ENCODE measurements at regions not wholly inside any gene's neighbourhood (a gene's known extent, or its start where the extent isn't known, plus 50 kb on each side); places are given as distances from the start of the nearest gene placed in this dataset.
"Not testable (repeated sequence)": the region's sequence is repeated elsewhere in the genome, so short reads cannot be mapped to it uniquely, and the experiment has no call there.

- Histone ChIP-seq H3K27ac (no peak overlapping the region), H3K36me3 (no peaks in the 10 kb centered on the region), H4K20me1 (no peaks in the 10 kb centered on the region), H3K4me1 (no peaks in the 10 kb centered on the region), H3K27me3 (no peaks in the 10 kb centered on the region), H3K9me3 (no peaks in the 10 kb centered on the region), H3K4me2 (no peak overlapping the region), H3K9ac (no peak overlapping the region), H3K4me3 (no peak overlapping the region)
- TF ChIP-seq Cebpa-rat (IDR thresholded peaks at IDR 0.05): no peak
These were observed 148.5 kb upstream of the WSCD1 start for GRCh38 chr17:5921512-5922282.

- Histone ChIP-seq H3K27ac (no peak overlapping the region), H3K4me1 (peaks cover under 1% of the 10 kb centered on the region; the same call in 1 of the 2 replicates), H3K4me2 (no peak overlapping the region), H3K36me3 (no peaks in the 10 kb centered on the region), H4K20me1 (no peaks in the 10 kb centered on the region), H3K9ac (no peak overlapping the region), H3K4me3 (no peak overlapping the region), H3K9me3 (no peaks in the 10 kb centered on the region), H3K27me3 (no peaks in the 10 kb centered on the region)
- TF ChIP-seq Cebpa-rat (IDR thresholded peaks at IDR 0.05): no peak
These were observed 147.7 kb upstream of the WSCD1 start for GRCh38 chr17:5922476-5922875.

GRCh38 chr17:5929721-5930120 lies 140.5 kb upstream of the WSCD1 start:
- no peaks in the 10 kb centered on the region for H3K36me3 ChIP-seq
- H3K4me3 ChIP-seq: no peak overlapping the region
- H4K20me1 ChIP-seq: no peaks in the 10 kb centered on the region
- H3K27ac ChIP-seq: no peak overlapping the region
- H3K9me3 ChIP-seq: peaks cover 4% of the 10 kb centered on the region
- H3K9ac ChIP-seq: no peak overlapping the region
- peaks cover 5% of the 10 kb centered on the region; the same call in 1 of the 2 replicates for H3K4me1 ChIP-seq
- H3K27me3 ChIP-seq: no peaks in the 10 kb centered on the region
- no peak for TF ChIP-seq Cebpa-rat (IDR thresholded peaks at IDR 0.05)
- H3K4me2 ChIP-seq: no peak overlapping the region

GRCh38 chr17:5930555-5930954 lies 139.6 kb upstream of the WSCD1 start:
- H3K36me3 ChIP-seq, H3K9ac ChIP-seq, H3K27me3 ChIP-seq, H3K27ac ChIP-seq, H3K9me3 ChIP-seq, H3K4me1 ChIP-seq, H3K4me3 ChIP-seq, H3K4me2 ChIP-seq, H4K20me1 ChIP-seq: not testable (repeated sequence)

GRCh38 chr17:5931616-5932015 lies 138.6 kb upstream of the WSCD1 start:
- Histone ChIP-seq H3K9ac (no peak overlapping the region), H4K20me1 (no peaks in the 10 kb centered on the region), H3K4me1 (peaks cover 5% of the 10 kb centered on the region; the same call in 1 of the 2 replicates), H3K27ac (no peak overlapping the region), H3K27me3 (no peaks in the 10 kb centered on the region), H3K36me3 (no peaks in the 10 kb centered on the region), H3K4me3 (no peak overlapping the region), H3K9me3 (peaks cover 4% of the 10 kb centered on the region), H3K4me2 (no peak overlapping the region)
- TF ChIP-seq Cebpa-rat (IDR thresholded peaks at IDR 0.05): no peak

GRCh38 chr17:5933430-5933829 lies 136.7 kb upstream of the WSCD1 start:
- no peaks in the 10 kb centered on the region for H4K20me1 ChIP-seq

GRCh38 chr17:5941258-5941657 lies 128.9 kb upstream of the WSCD1 start:
- no peaks in the 10 kb centered on the region for H3K27me3 ChIP-seq

More at GRCh38 chr17:5933430-5933829, 136.7 kb upstream of the WSCD1 start:
- H3K27ac ChIP-seq: no peak overlapping the region
- no peaks in the 10 kb centered on the region for H3K4me1 ChIP-seq
- H3K9me3 ChIP-seq: peaks cover 4% of the 10 kb centered on the region
- no peaks in the 10 kb centered on the region for H3K27me3 ChIP-seq
- no peaks in the 10 kb centered on the region for H3K36me3 ChIP-seq
- TF ChIP-seq Cebpa-rat (IDR thresholded peaks at IDR 0.05): no peak
- H3K9ac ChIP-seq: no peak overlapping the region
- H3K4me3 ChIP-seq: no peak overlapping the region
- H3K4me2 ChIP-seq: no peak overlapping the region

GRCh38 chr17:5942687-5943086 lies 127.5 kb upstream of the WSCD1 start:
- H3K9ac ChIP-seq: no peak overlapping the region
- TF ChIP-seq Cebpa-rat (IDR thresholded peaks at IDR 0.05): no peak
- H3K9me3 ChIP-seq: peaks cover 23% of the 10 kb centered on the region
- no peak overlapping the region for H3K4me2 ChIP-seq
- H3K27ac ChIP-seq: no peak overlapping the region
- no peaks in the 10 kb centered on the region for H3K27me3 ChIP-seq
- no peaks in the 10 kb centered on the region for H4K20me1 ChIP-seq
- no peaks in the 10 kb centered on the region for H3K4me1 ChIP-seq
- H3K36me3 ChIP-seq: no peaks in the 10 kb centered on the region
- H3K4me3 ChIP-seq: no peak overlapping the region

More at GRCh38 chr17:5941258-5941657, 128.9 kb upstream of the WSCD1 start:
- Histone ChIP-seq H3K9ac (no peak overlapping the region), H3K4me3 (no peak overlapping the region), H3K27ac (no peak overlapping the region), H3K4me1 (no peaks in the 10 kb centered on the region), H3K4me2 (no peak overlapping the region), H3K36me3 (no peaks in the 10 kb centered on the region), H4K20me1 (no peaks in the 10 kb centered on the region), H3K9me3 (peaks cover 14% of the 10 kb centered on the region)
- TF ChIP-seq Cebpa-rat (IDR thresholded peaks at IDR 0.05): no peak

GRCh38 chr17:5943232-5943631 lies 126.9 kb upstream of the WSCD1 start:
- no peaks in the 10 kb centered on the region for H3K27me3 ChIP-seq
- no peak overlapping the region for H3K4me3 ChIP-seq
- peaks cover 23% of the 10 kb centered on the region for H3K9me3 ChIP-seq
- no peaks in the 10 kb centered on the region for H3K36me3 ChIP-seq
- H3K4me1 ChIP-seq: no peaks in the 10 kb centered on the region
- TF ChIP-seq Cebpa-rat (IDR thresholded peaks at IDR 0.05): no peak
- H4K20me1 ChIP-seq: no peaks in the 10 kb centered on the region
- H3K27ac ChIP-seq: no peak overlapping the region
- H3K9ac ChIP-seq: no peak overlapping the region
- H3K4me2 ChIP-seq: no peak overlapping the region

GRCh38 chr17:5943982-5944381 lies 126.2 kb upstream of the WSCD1 start:
- Histone ChIP-seq H3K9me3 (peaks cover 23% of the 10 kb centered on the region), H3K4me2 (no peak overlapping the region), H3K27me3 (no peaks in the 10 kb centered on the region), H3K4me1 (no peaks in the 10 kb centered on the region), H3K27ac (no peak overlapping the region), H3K36me3 (no peaks in the 10 kb centered on the region), H3K4me3 (no peak overlapping the region), H3K9ac (no peak overlapping the region), H4K20me1 (no peaks in the 10 kb centered on the region)
- TF ChIP-seq Cebpa-rat (IDR thresholded peaks at IDR 0.05): no peak
